ENCODE measurements at regions not wholly inside any gene's neighbourhood (a gene's known extent, or its start where the extent isn't known, plus 50 kb on each side); places are given as distances from the start of the nearest gene placed in this dataset.

GRCh38 chr18:1993866-1994265 lies 577.4 kb downstream of the METTL4 start:
- no peak for TF ChIP-seq CTCF (IDR thresholded peaks at IDR 0.05; ENCODE audit: extremely low read depth, insufficient read depth, missing control alignments)

DNA sequence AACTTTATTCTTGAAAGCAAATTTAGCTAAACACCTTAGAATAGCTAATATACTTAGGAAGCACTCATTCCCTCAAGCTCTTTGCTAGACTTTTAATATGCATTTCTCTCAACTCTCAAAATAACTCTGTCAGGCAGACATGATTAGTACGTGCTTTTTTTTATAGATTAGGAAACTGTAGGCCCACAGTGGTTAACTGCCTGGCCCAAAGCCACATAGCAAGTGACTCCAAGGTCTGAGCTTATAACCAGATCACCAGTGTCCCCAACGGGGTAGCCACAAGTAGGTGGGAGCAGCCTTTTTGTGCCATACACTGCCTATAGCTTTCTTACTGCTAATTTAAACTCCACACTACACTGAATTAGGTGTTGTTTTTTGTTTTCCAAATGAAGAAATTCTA lies 576.8 kb downstream of the METTL4 start:
- DNase-seq (ENCODE audit: low spot score), result no peak
- TF ChIP-seq CTCF (IDR thresholded peaks at IDR 0.05; ENCODE audit: extremely low read depth, insufficient read depth, missing control alignments), result no peak
- in situ Hi-C loops (cut with MboI; ENCODE audit: low pct_unique_long_range_greater_than_20kb, low sequenced_read_pairs, unreplicated experiment), result no loop called here

More at GRCh38 chr18:1993866-1994265, 577.4 kb downstream of the METTL4 start:
- no peak for DNase-seq (ENCODE audit: low spot score)
- in situ Hi-C loops (cut with MboI; ENCODE audit: low pct_unique_long_range_greater_than_20kb, low sequenced_read_pairs, unreplicated experiment), result no loop called here

DNA sequence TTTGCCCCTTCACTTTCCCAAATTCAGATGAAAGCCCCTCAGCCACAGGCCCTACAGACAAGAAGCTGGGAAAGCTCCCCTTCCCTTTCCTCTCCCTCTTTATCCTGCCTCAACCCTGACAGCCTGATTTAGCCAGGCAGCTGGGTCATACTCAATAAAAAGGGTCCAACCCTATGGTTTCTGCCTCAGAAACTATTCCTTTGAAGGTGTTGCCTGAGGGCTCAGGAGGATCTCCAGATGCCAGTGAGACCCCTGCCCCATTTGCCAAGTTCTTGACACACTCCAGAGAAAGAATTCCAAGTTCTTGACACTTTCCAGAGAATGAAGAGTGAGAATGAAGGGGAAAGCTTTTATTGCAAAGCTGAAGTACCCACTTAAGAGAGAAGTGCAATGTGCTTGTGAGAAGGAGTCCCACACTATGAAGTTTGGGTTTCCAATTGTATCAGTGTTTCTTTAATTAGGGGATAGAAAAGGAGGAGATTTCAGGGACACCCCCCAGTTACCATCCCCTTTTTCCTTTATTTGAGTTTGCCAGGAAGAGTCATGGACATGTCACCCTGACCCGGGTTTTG lies 576.2 kb downstream of the METTL4 start:
- TF ChIP-seq CTCF (IDR thresholded peaks at IDR 0.05; ENCODE audit: extremely low read depth, insufficient read depth, missing control alignments), result no peak
- no peak for DNase-seq (ENCODE audit: low spot score)
- in situ Hi-C loops (cut with MboI; ENCODE audit: low pct_unique_long_range_greater_than_20kb, low sequenced_read_pairs, unreplicated experiment), result no loop called here

DNA sequence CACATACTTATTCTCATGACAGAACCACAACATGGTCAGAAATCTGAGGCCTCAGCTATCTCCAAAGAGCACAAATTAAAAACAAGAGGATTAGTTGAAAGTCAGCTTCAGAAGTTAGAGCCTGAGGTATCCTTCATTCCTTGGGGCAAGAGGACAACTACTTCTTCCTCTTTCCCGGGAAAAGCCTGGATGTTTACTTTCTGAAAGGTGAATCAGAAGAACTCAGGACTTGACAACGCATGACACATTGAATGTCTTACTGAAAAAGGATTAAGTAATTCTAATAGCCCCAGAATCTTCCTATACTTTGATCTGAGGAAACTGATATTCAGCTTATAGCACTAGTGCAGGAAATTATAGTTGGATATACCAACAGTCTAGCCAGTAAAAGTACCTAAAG lies 573.2 kb downstream of the METTL4 start:
- in situ Hi-C loops (cut with MboI; ENCODE audit: low pct_unique_long_range_greater_than_20kb, low sequenced_read_pairs, unreplicated experiment), result no loop called here
- no peak for TF ChIP-seq CTCF (IDR thresholded peaks at IDR 0.05; ENCODE audit: extremely low read depth, insufficient read depth, missing control alignments)
- no peak for DNase-seq (ENCODE audit: low spot score)

DNA sequence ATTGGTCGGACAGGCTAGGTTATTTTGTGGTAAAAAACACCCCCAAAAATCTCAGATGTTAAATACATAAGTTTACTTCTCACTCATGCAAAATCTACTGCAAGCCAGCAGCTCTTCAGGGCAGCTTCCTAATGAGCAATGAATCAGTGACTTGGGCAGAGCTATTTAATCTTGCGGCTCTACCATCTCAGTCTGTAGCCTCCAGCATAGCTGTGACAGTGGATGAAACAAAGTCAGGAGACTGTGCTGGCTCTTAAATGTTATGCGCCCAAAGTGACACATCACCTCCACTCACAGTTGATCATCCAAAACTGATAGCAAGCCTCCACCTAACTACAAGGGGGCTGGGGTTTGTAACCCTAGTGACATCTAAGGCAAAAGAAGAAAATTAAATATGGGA lies 571.9 kb downstream of the METTL4 start:
- in situ Hi-C loops (cut with MboI; ENCODE audit: low pct_unique_long_range_greater_than_20kb, low sequenced_read_pairs, unreplicated experiment), result no loop called here
- no peak for DNase-seq (ENCODE audit: low spot score)
- TF ChIP-seq CTCF (IDR thresholded peaks at IDR 0.05; ENCODE audit: extremely low read depth, insufficient read depth, missing control alignments), result no peak

DNA sequence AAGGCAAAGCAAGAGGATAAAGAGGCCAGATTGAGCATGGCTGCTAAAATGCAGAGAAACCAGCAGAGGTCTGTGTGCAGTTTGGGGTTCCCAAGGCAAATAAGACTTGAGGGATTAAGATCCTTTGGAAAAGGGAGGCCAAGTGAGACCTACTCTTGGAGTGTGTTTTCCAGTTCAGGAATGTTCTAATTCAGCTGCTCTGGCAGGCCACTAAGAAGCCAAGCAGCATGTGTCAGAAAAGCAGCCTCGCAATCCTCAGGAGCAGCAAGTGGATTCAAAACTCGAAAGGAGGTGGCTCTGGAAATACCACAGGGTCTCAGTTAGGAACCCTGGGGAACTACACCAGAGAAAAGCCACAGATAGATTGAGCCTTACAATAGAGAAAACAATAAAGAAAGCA lies 569.2 kb downstream of the METTL4 start:
- in situ Hi-C loops (cut with MboI; ENCODE audit: low pct_unique_long_range_greater_than_20kb, low sequenced_read_pairs, unreplicated experiment), result no loop called here
- TF ChIP-seq CTCF (IDR thresholded peaks at IDR 0.05; ENCODE audit: extremely low read depth, insufficient read depth, missing control alignments), result no peak
- no peak for DNase-seq (ENCODE audit: low spot score)

DNA sequence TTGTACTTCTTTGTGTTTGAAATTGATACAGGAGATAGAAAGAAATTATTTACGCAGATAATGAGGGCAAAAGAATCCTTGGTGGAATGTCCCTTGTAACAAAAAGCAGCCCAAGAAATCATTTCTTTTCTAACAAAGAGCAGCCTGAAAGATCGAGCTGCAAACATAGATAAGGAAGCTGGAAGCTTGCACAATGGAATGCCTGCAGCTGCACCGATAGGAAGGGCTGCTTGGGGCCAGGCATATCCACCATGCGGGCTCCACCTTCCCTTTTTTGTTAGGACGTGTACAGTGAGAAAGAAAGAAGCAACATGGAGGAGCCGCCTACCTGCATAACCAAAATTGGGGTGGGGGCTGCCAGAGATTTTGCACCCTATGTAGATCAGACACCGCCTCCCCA lies 568.7 kb downstream of the METTL4 start:
- DNase-seq (ENCODE audit: low spot score), result no peak
- in situ Hi-C loops (cut with MboI; ENCODE audit: low pct_unique_long_range_greater_than_20kb, low sequenced_read_pairs, unreplicated experiment), result no loop called here

More for the DNA sequence above, 568.7 kb downstream of the METTL4 start:
- TF ChIP-seq CTCF (IDR thresholded peaks at IDR 0.05; ENCODE audit: extremely low read depth, insufficient read depth, missing control alignments), result no peak

Data from GM13977 (cell line).